AG09319 (cell line): ENCODE measurements at regions not wholly inside any gene's neighbourhood (a gene's known extent, or its start where the extent isn't known, plus 50 kb on each side); places are given as distances from the start of the nearest gene placed in this dataset.

Source experiments
- DNase-seq: peaks from one replicate; pipeline ENCODE4 v3.0.0-alpha.2; 2010; ENCODE audit warnings: low read depth; ENCODE audit errors: extremely low read depth
- CTCF ChIP-seq: IDR thresholded peaks from 2 replicates; pipeline ENCODE4 v1.5.1; 2011; ENCODE audit warnings: low read depth, mild to moderate bottlenecking, inconsistent platforms, low read length, moderate library complexity

GRCh38 chr11:92627615-92628256, 341.7 kb upstream of the MTNR1B start:
- DNase-seq = no peak
- TF ChIP-seq CTCF = no peak

DNA sequence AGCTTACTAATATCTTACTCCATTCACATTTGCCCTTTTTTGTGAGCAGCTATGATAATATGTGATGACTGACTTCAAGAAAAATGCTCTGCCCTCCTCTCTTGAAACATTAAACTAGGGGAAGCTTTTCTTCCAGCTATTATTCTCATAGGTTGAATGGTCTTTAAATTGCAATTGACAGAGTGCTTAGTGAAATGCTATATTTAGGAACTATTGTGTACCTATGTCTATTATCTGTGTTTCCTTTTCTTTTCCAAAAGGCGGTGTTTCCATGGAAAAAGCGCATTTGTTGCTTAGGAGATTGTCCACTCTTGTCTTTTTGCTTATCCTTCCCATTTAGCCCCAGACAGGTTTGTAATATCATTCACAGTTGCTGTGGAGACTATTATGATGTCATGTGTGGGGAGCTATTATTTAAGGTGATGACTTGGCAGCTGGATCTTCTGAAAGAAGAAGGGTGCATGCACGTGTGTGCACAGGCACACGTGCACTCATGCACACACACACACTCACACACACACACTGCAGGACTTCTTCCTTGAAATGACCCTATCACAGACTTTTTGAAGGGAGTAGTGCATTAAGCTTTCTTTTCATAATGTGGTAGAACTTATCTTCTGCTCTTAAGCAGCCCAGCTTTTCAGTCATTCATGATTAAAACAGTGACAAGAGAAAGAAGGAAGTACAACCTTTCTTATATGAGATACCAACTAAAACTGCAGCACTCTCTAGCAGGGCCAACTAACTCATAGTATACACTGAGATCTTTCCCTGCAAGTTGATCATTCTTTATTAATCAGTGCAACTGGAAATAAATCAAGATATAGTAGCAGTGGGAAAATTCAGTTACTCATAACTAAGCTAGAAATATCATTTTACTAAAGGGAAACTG, 340.8 kb upstream of the MTNR1B start:
- no peak for TF ChIP-seq CTCF
- no peak for DNase-seq

GRCh38 chr11:92632495-92632894, 337.0 kb upstream of the MTNR1B start:
- no peak for DNase-seq
- no peak for TF ChIP-seq CTCF

DNA sequence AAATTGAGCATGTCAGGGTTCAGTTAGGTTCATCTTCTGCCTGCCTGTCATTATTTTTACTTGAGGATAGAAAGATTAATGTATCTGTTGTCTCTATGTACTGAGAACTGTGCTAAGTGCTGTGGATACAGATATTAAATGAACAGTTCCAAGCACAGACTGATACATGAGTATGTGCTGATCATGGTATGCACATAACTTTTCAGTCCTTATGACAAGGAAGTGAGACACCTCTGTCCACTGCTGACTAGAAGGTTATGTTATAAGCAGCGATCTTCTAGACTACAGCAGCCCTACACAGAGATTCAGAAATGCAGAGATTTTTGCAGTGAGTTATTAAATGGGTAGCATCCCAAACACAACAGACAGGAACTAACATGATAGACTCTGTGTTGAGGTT, 335.6 kb upstream of the MTNR1B start:
- no peak for TF ChIP-seq CTCF
- DNase-seq = no peak

GRCh38 chr11:92636543-92637188, 332.8 kb upstream of the MTNR1B start:
- DNase-seq = no peak
- no peak for TF ChIP-seq CTCF

DNA sequence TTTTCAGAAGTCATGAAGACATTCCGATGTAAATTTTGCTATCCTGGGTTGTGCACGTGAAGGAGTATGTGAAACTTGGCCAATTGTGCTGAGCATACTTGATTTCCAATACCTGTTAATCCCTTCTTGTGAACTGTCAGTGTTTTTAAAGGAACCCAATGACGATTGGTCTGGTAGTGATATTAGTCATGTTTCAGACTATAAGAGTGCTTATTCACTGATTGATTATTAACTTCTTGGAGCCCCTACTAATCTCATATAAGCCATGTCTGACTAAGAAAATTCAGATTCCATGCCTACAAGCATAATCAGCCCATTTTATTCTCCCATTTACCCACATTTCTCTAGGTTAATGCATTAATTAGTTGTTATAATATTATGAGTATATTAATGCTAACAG, 330.8 kb upstream of the MTNR1B start:
- DNase-seq = no peak

More for the DNA sequence above, 330.8 kb upstream of the MTNR1B start:
- TF ChIP-seq CTCF = no peak
